Transverse colon (tissue), 4 donors: ENCODE measurements at regions not wholly inside any gene's neighbourhood (a gene's known extent, or its start where the extent isn't known, plus 50 kb on each side); places are given as distances from the start of the nearest gene placed in this dataset.

Experiments
- CTCF ChIP-seq, 5 experiments: fragments of 200-600 bp in 3 of 5; fragments of 450-650 bp in 2 of 5; sonication (generic) in 3 of 5; IDR thresholded peaks; 1 replicate in 2 of 5; 2 replicates in 3 of 5; pipeline ENCODE4 v1.5.1; 2016 to 2017; ENCODE audit warnings: antibody characterized with exemption in 5 of 5, inconsistent platforms in 3 of 5, mild to moderate bottlenecking in 2 of 5, moderate library complexity in 1 of 5
- EP300 ChIP-seq: sonication (generic); formaldehyde crosslinking; IDR thresholded peaks from one replicate; pipeline ENCODE4 v1.6.1; 2017; ENCODE audit warnings: antibody characterized with exemption, low read depth
- POLR2A ChIP-seq: fragments of 450-650 bp; IDR thresholded peaks from one replicate; pipeline ENCODE4 v1.6.1; 2016; ENCODE audit warnings: antibody characterized with exemption, mild to moderate bottlenecking, moderate library complexity
- POLR2AphosphoS5 ChIP-seq, 3 donors: sonication (generic); formaldehyde crosslinking; IDR thresholded peaks; one replicate each; pipeline ENCODE4 v1.6.1; 2016; ENCODE audit warnings: antibody characterized with exemption in 3 of 3

GRCh38 chr1:224815647-224816046 is 113.8 kb upstream of the DNAH14 start:
- no peak for TF ChIP-seq POLR2A
- no peak for TF ChIP-seq CTCF (IDR thresholded peaks at IDR 0.05)
- TF ChIP-seq POLR2AphosphoS5 (IDR thresholded peaks at IDR 0.05) = no peak
- TF ChIP-seq EP300 = no peak
